Caco-2 (cell line): ENCODE measurements at regions not wholly inside any gene's neighbourhood (a gene's known extent, or its start where the extent isn't known, plus 50 kb on each side); places are given as distances from the start of the nearest gene placed in this dataset.

Experiments
- BruUV-seq: library from RNA; stranded (reverse); fragments of 400-500 nt; replicated peaks from 2 replicates; lab custom pipeline; 2021; lab: Mats Ljungman, UMichigan
- CTCF ChIA-PET: fragments of 300-600 bp; sonication (Branson Sonifier 250); formaldehyde crosslinking; loops from one replicate; lab custom pipeline; 2022; ENCODE audit warnings: antibody characterized with exemption; lab: Charles Lee
- POLR2A ChIA-PET: fragments of 300-600 bp; sonication (Branson Sonifier 250); formaldehyde crosslinking; loops from one replicate; lab custom pipeline; 2022; ENCODE audit warnings: antibody characterized with exemption; lab: Charles Lee
- DNase-seq, 2 experiments: peaks; one replicate each; pipeline versions ENCODE4 v3.0.0 to v3.0.0-alpha.2; 2020 to 2022
- H3K27me3 ChIP-seq: replicated peaks from 2 replicates; pipeline ENCODE4 v1.6.0; 2011; ENCODE audit warnings: low read length; ENCODE audit not compliant: control insufficient read depth, insufficient read depth
- H3K36me3 ChIP-seq: 2 replicates; pipeline ENCODE4 v1.5.1; 2011; ENCODE audit warnings: low read length; ENCODE audit not compliant: control insufficient read depth, insufficient read depth
- H3K4me1 ChIP-seq: fragments of 250-450 bp; sonication (Bioruptor Pico); 2 replicates; pipeline ENCODE4 v1.5.1; 2020; ENCODE audit warnings: mild to moderate bottlenecking
- H3K4me3 ChIP-seq: 2 replicates; pipeline ENCODE4 v1.5.1; 2011; ENCODE audit warnings: low read depth, mild to moderate bottlenecking, control low read depth, low read length
- H3K9me3 ChIP-seq: fragments of 250-450 bp; sonication (Bioruptor Pico); 2 replicates; pipeline ENCODE4 v1.5.1; 2020; ENCODE audit warnings: mild to moderate bottlenecking, moderate library complexity
- H3K27ac Mint-ChIP-seq: one replicate; pipeline ENCODE4 v1.8.0; 2022; ENCODE audit warnings: mixed read lengths; ENCODE audit not compliant: unreplicated experiment
- H3K27me3 Mint-ChIP-seq: one replicate; pipeline ENCODE4 v1.8.0; 2022; ENCODE audit warnings: mixed read lengths; ENCODE audit not compliant: insufficient read depth, unreplicated experiment
- H3K36me3 Mint-ChIP-seq: one replicate; pipeline ENCODE4 v1.8.0; 2022; ENCODE audit warnings: mild to moderate bottlenecking, mixed read lengths; ENCODE audit not compliant: insufficient read depth, unreplicated experiment
- H3K4me1 Mint-ChIP-seq: one replicate; pipeline ENCODE4 v1.8.0; 2022; ENCODE audit warnings: low read depth, mixed read lengths; ENCODE audit not compliant: unreplicated experiment
- H3K4me3 Mint-ChIP-seq: one replicate; pipeline ENCODE4 v1.8.0; 2022; ENCODE audit warnings: mild to moderate bottlenecking, moderate library complexity, mixed read lengths; ENCODE audit not compliant: unreplicated experiment
- H3K9me3 Mint-ChIP-seq: one replicate; pipeline ENCODE4 v1.8.0; 2022; ENCODE audit warnings: mixed read lengths; ENCODE audit not compliant: unreplicated experiment
- CTCF ChIP-seq, 2 experiments: fragments of 200-600 bp in 1 of 2; IDR thresholded peaks; 1 replicate in 1 of 2; 2 replicates in 1 of 2; pipeline versions ENCODE4 v1.5.1 to v1.8.0; 2011 to 2022; ENCODE audit warnings: antibody characterized with exemption in 1 of 2, control low read depth in 1 of 2, inconsistent platforms in 1 of 2, low read depth in 1 of 2, low read length in 1 of 2, mild to moderate bottlenecking in 1 of 2, moderate library complexity in 1 of 2; ENCODE audit not compliant: insufficient read depth in 1 of 2, severe bottlenecking in 1 of 2, unreplicated experiment in 1 of 2
- intact Hi-C: fragments of 100-400 bp; cut with micrococcal nuclease; formaldehyde crosslinking; loops from one replicate; pipeline ENCODE4 v1.10.0; 2022; ENCODE audit not compliant: unreplicated experiment

GRCh38 chr21:43275421-43276211 lies 106.8 kb downstream of the CRYAA start:
- Mint-ChIP-seq H3K27ac (no peak overlapping the region), H3K4me3 (no peak overlapping the region), H3K9me3 (no peaks in the 10 kb centered on the region), H3K4me1 (peaks cover 5% of the 10 kb centered on the region), H3K27me3 (no peaks in the 10 kb centered on the region), H3K36me3 (no peaks in the 10 kb centered on the region)
- no TSS peak for BruUV-seq
- H3K4me3 ChIP-seq, result no peak overlapping the region
- no peak for DNase-seq
- H3K4me1 ChIP-seq, result peaks cover 17% of the 10 kb centered on the region
- H3K9me3 ChIP-seq, result no peaks in the 10 kb centered on the region
- H3K36me3 ChIP-seq, result no peaks in the 10 kb centered on the region
- no peak for TF ChIP-seq CTCF (IDR thresholded peaks at IDR 0.05; ENCODE audit: insufficient read depth in 1 of 2, low read depth in 1 of 2, low read length in 1 of 2, severe bottlenecking in 1 of 2, unreplicated experiment in 1 of 2)
- no peaks in the 10 kb centered on the region for H3K27me3 ChIP-seq
- CTCF ChIA-PET, result no interaction called here
- POLR2A ChIA-PET, result no interaction called here
- intact Hi-C loops, result no loop called here

- ChIA-PET CTCF (no interaction called here), POLR2A (no interaction called here)
- Mint-ChIP-seq H3K4me1 (peaks cover 5% of the 10 kb centered on the region), H3K9me3 (no peaks in the 10 kb centered on the region), H3K36me3 (no peaks in the 10 kb centered on the region), H3K27ac (no peak overlapping the region), H3K27me3 (no peaks in the 10 kb centered on the region), H3K4me3 (no peak overlapping the region)
- TF ChIP-seq CTCF (IDR thresholded peaks at IDR 0.05; ENCODE audit: insufficient read depth in 1 of 2, low read depth in 1 of 2, low read length in 1 of 2, severe bottlenecking in 1 of 2, unreplicated experiment in 1 of 2), result no peak
- Histone ChIP-seq H3K4me1 (peaks cover 22% of the 10 kb centered on the region), H3K4me3 (no peak overlapping the region), H3K9me3 (no peaks in the 10 kb centered on the region), H3K27me3 (no peaks in the 10 kb centered on the region), H3K36me3 (no peaks in the 10 kb centered on the region)
- BruUV-seq, result no TSS peak
- no peak for DNase-seq
- intact Hi-C loops, result no loop called here
Observed at GRCh38 chr21:43274946-43275310, 106.1 kb downstream of the CRYAA start.

GRCh38 chr21:43274022-43274945 lies 105.5 kb downstream of the CRYAA start:
- BruUV-seq, result no TSS peak
- no peak for TF ChIP-seq CTCF (IDR thresholded peaks at IDR 0.05; ENCODE audit: insufficient read depth in 1 of 2, low read depth in 1 of 2, low read length in 1 of 2, severe bottlenecking in 1 of 2, unreplicated experiment in 1 of 2)
- no peak overlapping the region for H3K4me3 Mint-ChIP-seq
- intact Hi-C loops, result no loop called here
- ChIA-PET POLR2A (no interaction called here), CTCF (no interaction called here)
- no peaks in the 10 kb centered on the region for H3K9me3 ChIP-seq
- H3K9me3 Mint-ChIP-seq, result no peaks in the 10 kb centered on the region
- H3K36me3 ChIP-seq, result no peaks in the 10 kb centered on the region
- peak in 1 of 2 experiments; percentile 19 for DNase-seq
- H3K4me1 Mint-ChIP-seq, result peaks cover 5% of the 10 kb centered on the region
- H3K4me3 ChIP-seq, result no peak overlapping the region
- H3K27ac Mint-ChIP-seq, result peak overlapping the region; percentile 66
- no peaks in the 10 kb centered on the region for H3K27me3 ChIP-seq
- no peaks in the 10 kb centered on the region for H3K27me3 Mint-ChIP-seq
- peaks cover 28% of the 10 kb centered on the region for H3K4me1 ChIP-seq
- no peaks in the 10 kb centered on the region for H3K36me3 Mint-ChIP-seq
